NT2/D1 (cell line): ENCODE measurements at regions not wholly inside any gene's neighbourhood (a gene's known extent, or its start where the extent isn't known, plus 50 kb on each side); places are given as distances from the start of the nearest gene placed in this dataset.

Experiments
- YY1 ChIP-seq: IDR thresholded peaks from 2 replicates; pipeline ENCODE4 v1.6.1; 2011; ENCODE audit not compliant: insufficient read length, insufficient read depth
- ZNF274 ChIP-seq: IDR thresholded peaks from 2 replicates; pipeline ENCODE4 v1.6.1; 2011; ENCODE audit warnings: mild to moderate bottlenecking, low read depth, low read length

DNA sequence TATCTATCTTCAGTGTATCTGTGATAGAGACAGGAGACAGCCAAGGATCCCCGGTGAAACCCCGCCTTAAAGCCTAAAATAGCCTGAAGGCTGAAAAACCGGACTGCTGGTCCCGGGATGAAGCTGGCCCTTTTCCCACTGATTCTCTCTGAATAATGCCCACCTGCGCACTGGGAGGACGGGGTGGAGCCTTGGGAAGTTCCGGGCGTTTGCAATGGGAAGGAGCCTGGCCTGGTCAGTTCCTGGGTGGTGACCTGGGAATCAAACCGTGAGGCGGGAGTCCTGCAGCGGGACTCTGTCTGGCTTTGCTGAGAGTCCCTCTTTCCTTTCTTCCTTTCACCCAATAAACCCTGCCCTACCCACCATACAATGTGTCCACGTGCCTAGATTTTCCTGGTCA, 157.9 kb downstream of the C3orf38 start:
- TF ChIP-seq ZNF274, result no peak
- no peak for TF ChIP-seq YY1
